ENCODE measurements at regions not wholly inside any gene's neighbourhood (a gene's known extent, or its start where the extent isn't known, plus 50 kb on each side); places are given as distances from the start of the nearest gene placed in this dataset.
"Not testable (repeated sequence)": the region's sequence is repeated elsewhere in the genome, so short reads cannot be mapped to it uniquely, and the experiment has no call there.

GRCh38 chr2:156254637-156255067 is 77.9 kb downstream of the NR4A2 start:
- not testable (repeated sequence) for H3K9me3 ChIP-seq (ENCODE audit: insufficient read depth, low read depth, low read length); H3K27me3 ChIP-seq (ENCODE audit: insufficient read depth, low read length, poor library complexity, severe bottlenecking); H3F3A ChIP-seq (ENCODE audit: low read depth); H3K4me1 ChIP-seq (ENCODE audit: insufficient read depth, low read length, poor library complexity, severe bottlenecking); H3K79me2 ChIP-seq (ENCODE audit: insufficient read depth, low read length); H3K9ac ChIP-seq (ENCODE audit: low read depth, low read length, poor library complexity, severe bottlenecking); H3K9me2 ChIP-seq (replicated peaks; ENCODE audit: low read depth, low read length); H3K4me3 ChIP-seq (ENCODE audit: low read length, poor library complexity, severe bottlenecking); H3K4me2 ChIP-seq (ENCODE audit: low read depth, low read length, poor library complexity, severe bottlenecking); H2AFZ ChIP-seq (ENCODE audit: low read length); H4K20me1 ChIP-seq (ENCODE audit: insufficient read depth, low read length, poor library complexity, severe bottlenecking); H3K36me3 ChIP-seq (ENCODE audit: insufficient read depth, low read length)

- no peak for TF ChIP-seq EZH2phosphoT487 (IDR thresholded peaks at IDR 0.05; ENCODE audit: borderline replicate concordance)
- no peak for TF ChIP-seq CTCF (conservative IDR thresholded peaks at IDR 0.05; ENCODE audit: low read length)
Observed at GRCh38 chr2:156253765-156254164, 78.8 kb downstream of the NR4A2 start.

GRCh38 chr2:156242874-156243273 is 89.6 kb downstream of the NR4A2 start:
- Histone ChIP-seq H2AFZ (ENCODE audit: low read length) (no peak overlapping the region), H3K4me2 (ENCODE audit: low read depth, low read length, poor library complexity, severe bottlenecking) (no peak overlapping the region), H3K9me3 (ENCODE audit: insufficient read depth, low read depth, low read length) (no peaks in the 10 kb centered on the region), H3K9me2 (replicated peaks; ENCODE audit: low read depth, low read length) (no peaks in the 10 kb centered on the region), H3K4me1 (ENCODE audit: insufficient read depth, low read length, poor library complexity, severe bottlenecking) (no peaks in the 10 kb centered on the region), H3K9ac (ENCODE audit: low read depth, low read length, poor library complexity, severe bottlenecking) (no peak overlapping the region), H3K36me3 (ENCODE audit: insufficient read depth, low read length) (no peaks in the 10 kb centered on the region), H3K79me2 (ENCODE audit: insufficient read depth, low read length) (no peaks in the 10 kb centered on the region), H3F3A (ENCODE audit: low read depth) (no peaks in the 10 kb centered on the region), H3K27me3 (ENCODE audit: insufficient read depth, low read length, poor library complexity, severe bottlenecking) (no peaks in the 10 kb centered on the region), H3K4me3 (ENCODE audit: low read length, poor library complexity, severe bottlenecking) (no peak overlapping the region), H4K20me1 (ENCODE audit: insufficient read depth, low read length, poor library complexity, severe bottlenecking) (no peaks in the 10 kb centered on the region)
- TF ChIP-seq CTCF (conservative IDR thresholded peaks at IDR 0.05; ENCODE audit: low read length): no peak
- no peak for TF ChIP-seq EZH2phosphoT487 (IDR thresholded peaks at IDR 0.05; ENCODE audit: borderline replicate concordance)

More at GRCh38 chr2:156253765-156254164, 78.8 kb downstream of the NR4A2 start:
- Histone ChIP-seq H3F3A (ENCODE audit: low read depth) (no peaks in the 10 kb centered on the region), H3K36me3 (ENCODE audit: insufficient read depth, low read length) (no peaks in the 10 kb centered on the region), H2AFZ (ENCODE audit: low read length) (no peak overlapping the region), H4K20me1 (ENCODE audit: insufficient read depth, low read length, poor library complexity, severe bottlenecking) (no peaks in the 10 kb centered on the region), H3K9me2 (replicated peaks; ENCODE audit: low read depth, low read length) (no peaks in the 10 kb centered on the region), H3K9me3 (ENCODE audit: insufficient read depth, low read depth, low read length) (no peaks in the 10 kb centered on the region), H3K79me2 (ENCODE audit: insufficient read depth, low read length) (no peaks in the 10 kb centered on the region), H3K4me1 (ENCODE audit: insufficient read depth, low read length, poor library complexity, severe bottlenecking) (no peaks in the 10 kb centered on the region), H3K9ac (ENCODE audit: low read depth, low read length, poor library complexity, severe bottlenecking) (no peak overlapping the region), H3K27me3 (ENCODE audit: insufficient read depth, low read length, poor library complexity, severe bottlenecking) (no peaks in the 10 kb centered on the region), H3K4me3 (ENCODE audit: low read length, poor library complexity, severe bottlenecking) (no peak overlapping the region), H3K4me2 (ENCODE audit: low read depth, low read length, poor library complexity, severe bottlenecking) (no peak overlapping the region)

GRCh38 chr2:156237558-156237957 is 95.0 kb downstream of the NR4A2 start:
- Histone ChIP-seq H3K27me3 (ENCODE audit: insufficient read depth, low read length, poor library complexity, severe bottlenecking) (no peaks in the 10 kb centered on the region), H3K4me2 (ENCODE audit: low read depth, low read length, poor library complexity, severe bottlenecking) (no peak overlapping the region), H2AFZ (ENCODE audit: low read length) (no peak overlapping the region), H3K9me2 (replicated peaks; ENCODE audit: low read depth, low read length) (no peaks in the 10 kb centered on the region), H4K20me1 (ENCODE audit: insufficient read depth, low read length, poor library complexity, severe bottlenecking) (no peaks in the 10 kb centered on the region), H3K9me3 (ENCODE audit: insufficient read depth, low read depth, low read length) (no peaks in the 10 kb centered on the region; the same call in 1 of the 2 replicates), H3K79me2 (ENCODE audit: insufficient read depth, low read length) (no peaks in the 10 kb centered on the region), H3K4me1 (ENCODE audit: insufficient read depth, low read length, poor library complexity, severe bottlenecking) (no peaks in the 10 kb centered on the region), H3K9ac (ENCODE audit: low read depth, low read length, poor library complexity, severe bottlenecking) (no peak overlapping the region), H3K36me3 (ENCODE audit: insufficient read depth, low read length) (no peaks in the 10 kb centered on the region), H3K4me3 (ENCODE audit: low read length, poor library complexity, severe bottlenecking) (no peak overlapping the region), H3F3A (ENCODE audit: low read depth) (no peaks in the 10 kb centered on the region)
- no peak for TF ChIP-seq EZH2phosphoT487 (IDR thresholded peaks at IDR 0.05; ENCODE audit: borderline replicate concordance)
- TF ChIP-seq CTCF (conservative IDR thresholded peaks at IDR 0.05; ENCODE audit: low read length): no peak
